GM19328 (cell line): ENCODE measurements at regions not wholly inside any gene's neighbourhood (a gene's known extent, or its start where the extent isn't known, plus 50 kb on each side); places are given as distances from the start of the nearest gene placed in this dataset.
"Not testable (repeated sequence)": the region's sequence is repeated elsewhere in the genome, so short reads cannot be mapped to it uniquely, and the experiment has no call there.

Experiments used
- ATAC-seq: cut with Tn5 transposase; IDR thresholded peaks from one replicate; pipeline ENCODE4 v1.9.1; 2021; ENCODE audit warnings: mild to moderate bottlenecking, moderate library complexity; ENCODE audit not compliant: unreplicated experiment

DNA sequence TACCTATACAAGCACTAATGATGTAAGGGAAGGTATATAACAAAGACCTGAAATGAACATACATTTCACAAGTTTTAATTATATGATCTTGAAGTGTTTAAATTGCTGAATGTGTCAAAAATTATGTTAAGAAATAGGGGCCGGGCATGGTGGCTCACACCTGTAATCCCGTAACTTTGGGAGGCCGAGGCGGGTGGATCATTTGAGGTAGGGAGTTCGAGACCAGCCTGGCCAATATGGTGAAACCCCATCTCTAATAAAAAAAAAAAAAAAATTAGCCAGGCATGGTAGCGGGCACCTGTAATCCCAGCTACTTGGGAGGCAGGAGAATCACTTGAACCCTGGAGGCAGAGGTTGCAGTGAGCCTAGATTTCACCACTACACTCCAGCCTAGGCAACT is 537.4 kb upstream of the STEAP1 start:
- not testable (repeated sequence) for ATAC-seq

DNA sequence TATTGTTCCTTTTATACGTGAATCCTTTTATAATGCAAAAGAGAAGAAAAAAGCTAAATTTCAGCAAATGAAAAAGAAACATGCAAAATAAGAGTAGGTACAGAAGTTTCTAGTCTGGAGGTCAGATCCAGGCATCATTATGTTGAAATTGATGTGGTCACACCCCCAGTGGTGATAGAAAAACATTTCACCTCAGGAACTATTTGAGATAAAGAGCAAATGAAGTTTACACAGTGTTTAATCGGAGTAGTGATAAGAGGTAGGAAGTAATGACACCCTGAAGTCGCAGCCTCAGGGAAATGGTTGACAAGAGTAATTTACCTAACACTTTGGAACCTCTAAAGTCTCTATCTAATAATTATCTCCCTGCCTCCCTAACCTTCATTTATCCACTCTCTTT is 536.0 kb upstream of the STEAP1 start:
- ATAC-seq: no peak

DNA sequence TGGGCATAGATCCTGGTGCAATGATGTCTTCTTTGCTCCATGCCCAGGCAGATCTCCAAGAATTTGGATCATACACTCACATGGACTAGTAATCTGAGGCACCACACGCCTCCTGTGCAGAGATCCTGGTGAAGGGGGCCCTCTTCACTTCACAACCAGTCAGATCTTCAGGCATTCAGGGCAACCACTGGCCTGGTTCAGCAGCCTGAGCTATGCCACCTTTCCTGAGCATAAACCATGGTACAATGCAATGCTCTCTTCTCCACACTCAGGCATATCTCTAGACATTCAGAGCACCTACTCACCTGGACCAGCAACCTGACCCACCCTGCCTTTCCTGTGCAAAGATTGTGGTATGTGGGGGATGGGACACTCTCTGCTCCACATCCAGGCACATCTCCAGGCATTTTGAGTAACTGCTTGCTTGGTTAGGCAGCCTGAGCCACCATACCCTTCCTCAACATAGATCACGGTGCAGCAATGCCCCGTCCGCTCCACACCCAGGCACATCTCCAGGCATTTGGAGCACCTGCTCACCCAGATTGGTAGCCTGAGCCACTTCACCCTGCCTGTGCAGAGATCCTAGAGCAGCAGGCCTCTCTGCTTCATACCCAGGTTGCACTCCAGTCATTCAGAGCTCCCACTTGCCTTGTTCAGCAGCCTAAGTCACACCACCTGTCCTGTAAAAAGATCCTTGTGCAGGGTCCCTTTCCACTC is 532.2 kb upstream of the STEAP1 start:
- ATAC-seq: no peak

GRCh38 chr7:89623018-89623672 is 531.1 kb upstream of the STEAP1 start:
- peak; percentile 92 for ATAC-seq

DNA sequence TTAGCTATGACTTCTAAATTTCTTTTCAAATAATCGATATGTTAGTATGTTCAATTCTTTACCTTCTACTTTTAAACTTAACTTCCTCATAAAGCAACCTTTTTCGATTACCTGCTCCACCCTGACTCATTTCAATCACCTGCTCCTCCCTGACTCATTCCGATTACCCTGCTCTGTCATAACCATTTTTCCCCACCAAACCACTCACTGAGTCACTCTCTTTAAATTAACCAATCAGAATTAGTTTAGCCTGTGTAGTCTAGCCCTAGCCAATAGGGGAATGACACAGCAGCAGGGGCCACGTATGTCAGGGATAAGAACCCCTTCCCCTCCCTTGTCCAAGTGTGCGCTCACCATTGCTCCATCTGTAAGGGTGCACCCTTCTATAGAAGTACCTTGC is 530.1 kb upstream of the STEAP1 start:
- not testable (repeated sequence) for ATAC-seq

DNA sequence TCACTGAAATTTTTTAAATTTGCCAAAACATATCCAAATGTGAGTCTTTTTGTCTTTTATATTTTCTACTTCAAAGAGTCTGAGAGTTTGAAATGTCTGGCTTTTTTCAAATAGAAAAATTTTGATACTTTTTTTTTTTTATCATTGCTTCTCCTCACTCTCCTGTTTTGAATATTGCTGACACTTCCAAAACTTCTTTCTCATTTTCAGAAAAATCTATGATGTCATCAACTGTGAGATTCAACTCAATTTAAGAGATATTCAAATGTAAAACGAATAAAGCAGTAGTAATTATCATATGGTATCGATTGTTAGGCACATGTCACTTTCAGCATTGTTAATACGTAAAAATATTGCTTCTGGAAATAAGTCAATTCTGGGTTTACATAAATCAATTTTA is 505.8 kb upstream of the STEAP1 start:
- ATAC-seq: no peak

DNA sequence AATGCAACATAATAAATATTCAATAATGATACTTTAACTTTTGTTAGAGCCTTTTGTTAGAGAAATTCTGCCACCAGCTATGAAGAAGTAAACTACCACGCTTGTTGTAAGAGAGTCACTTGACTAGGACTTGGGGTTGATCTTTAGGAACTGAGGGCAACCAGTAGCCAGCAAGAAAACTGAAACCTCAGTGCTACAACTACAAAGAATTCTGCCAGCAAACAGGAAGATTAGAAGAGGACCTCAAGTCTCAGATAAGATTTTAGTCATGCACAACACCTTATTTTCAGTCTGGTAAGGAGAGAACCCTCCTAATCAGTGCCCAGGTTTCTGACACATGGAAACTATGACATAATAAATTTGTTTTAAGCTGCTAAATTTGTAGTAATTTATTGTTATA is 498.3 kb upstream of the STEAP1 start:
- no peak for ATAC-seq

DNA sequence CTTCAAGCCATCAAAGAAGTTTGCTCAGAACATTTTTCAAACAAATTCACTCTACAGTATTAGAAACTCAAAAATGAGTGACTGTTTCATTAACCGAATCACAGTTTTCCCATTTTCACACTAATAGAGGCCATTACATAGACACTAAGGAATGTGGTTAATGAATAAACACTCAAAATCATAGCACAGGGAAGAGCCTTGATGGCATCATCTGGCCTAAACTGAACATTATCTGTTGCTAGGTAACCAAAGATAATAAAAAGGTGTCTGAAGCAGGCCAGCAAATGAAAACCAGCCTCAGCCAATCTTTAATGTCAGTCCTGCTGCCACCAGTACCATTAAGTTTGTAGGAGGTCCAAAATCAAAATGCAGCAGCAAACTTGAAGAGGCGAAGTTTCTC is 492.4 kb upstream of the STEAP1 start:
- ATAC-seq: no peak

GRCh38 chr7:89666136-89666835 is 488.0 kb upstream of the STEAP1 start:
- no peak for ATAC-seq

DNA sequence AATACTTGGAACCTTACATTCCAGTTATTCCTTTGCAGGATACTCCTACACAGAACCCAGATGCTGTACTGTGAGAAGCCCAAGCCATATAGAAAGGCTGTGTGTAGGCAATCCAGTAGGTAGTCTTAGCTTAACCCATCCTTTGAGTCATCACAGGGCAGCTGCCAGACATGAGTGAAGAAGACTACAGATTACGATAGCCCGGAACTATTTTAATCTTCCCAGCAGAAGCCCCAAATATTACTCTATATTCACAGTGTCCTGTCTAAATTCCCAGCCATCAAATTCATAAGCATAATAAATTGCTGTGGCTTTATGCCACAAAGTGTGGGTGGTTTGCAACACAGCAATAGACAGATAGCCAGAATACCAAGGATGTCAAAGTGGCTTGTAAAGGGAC is 474.1 kb upstream of the STEAP1 start:
- ATAC-seq: no peak

GRCh38 chr7:89681448-89681847 is 472.8 kb upstream of the STEAP1 start:
- no peak for ATAC-seq

- no peak for ATAC-seq
Observed at GRCh38 chr7:89685287-89685686, 469.0 kb upstream of the STEAP1 start.

DNA sequence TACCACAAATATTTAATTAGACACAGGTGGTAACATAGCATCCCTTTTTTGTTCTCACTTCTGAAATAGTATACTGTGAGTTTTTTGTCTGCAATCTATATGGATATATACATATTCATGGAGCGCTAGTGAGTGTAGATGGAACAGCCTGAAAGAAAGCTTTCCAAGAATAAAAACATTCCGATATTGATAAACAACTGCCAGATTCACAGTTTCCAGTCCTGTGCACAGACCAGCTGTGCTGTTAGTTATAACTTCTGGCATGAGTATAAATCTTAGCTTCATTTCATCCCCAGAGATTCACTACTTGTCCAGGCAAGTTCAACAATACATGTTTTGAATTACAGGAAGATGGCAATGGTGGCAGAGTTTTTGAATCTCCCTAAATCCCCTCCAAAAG is 467.1 kb upstream of the STEAP1 start:
- no peak for ATAC-seq

- ATAC-seq: no peak
Observed at GRCh38 chr7:89695241-89695640, 459.0 kb upstream of the STEAP1 start.

- no peak for ATAC-seq
Observed at GRCh38 chr7:89714131-89714530, 440.1 kb upstream of the STEAP1 start.

DNA sequence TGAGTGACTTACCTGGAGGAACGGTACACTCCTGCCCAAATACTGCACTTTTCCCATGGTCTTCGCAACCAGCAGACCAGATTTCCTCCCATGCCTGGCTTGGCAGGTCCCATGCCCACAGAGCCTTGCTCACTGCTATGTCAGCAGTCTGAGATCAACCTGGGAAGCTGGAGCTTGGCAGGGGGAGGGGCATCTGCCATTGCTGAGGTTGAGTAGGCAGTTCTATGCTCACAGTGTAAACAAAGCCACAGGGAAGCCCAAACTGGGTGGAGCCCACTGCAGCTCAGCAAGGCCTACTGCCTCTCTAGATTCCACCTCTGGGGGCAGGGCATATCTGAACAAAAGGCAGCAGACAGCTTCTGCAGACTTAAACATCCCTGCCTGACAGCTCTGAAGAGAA is 435.3 kb upstream of the STEAP1 start:
- not testable (repeated sequence) for ATAC-seq

GRCh38 chr7:89728481-89728880 is 425.8 kb upstream of the STEAP1 start:
- no peak for ATAC-seq

GRCh38 chr7:89731751-89732445 is 422.4 kb upstream of the STEAP1 start:
- no peak for ATAC-seq

- ATAC-seq: no peak
Observed at GRCh38 chr7:89738549-89738948, 415.7 kb upstream of the STEAP1 start.

DNA sequence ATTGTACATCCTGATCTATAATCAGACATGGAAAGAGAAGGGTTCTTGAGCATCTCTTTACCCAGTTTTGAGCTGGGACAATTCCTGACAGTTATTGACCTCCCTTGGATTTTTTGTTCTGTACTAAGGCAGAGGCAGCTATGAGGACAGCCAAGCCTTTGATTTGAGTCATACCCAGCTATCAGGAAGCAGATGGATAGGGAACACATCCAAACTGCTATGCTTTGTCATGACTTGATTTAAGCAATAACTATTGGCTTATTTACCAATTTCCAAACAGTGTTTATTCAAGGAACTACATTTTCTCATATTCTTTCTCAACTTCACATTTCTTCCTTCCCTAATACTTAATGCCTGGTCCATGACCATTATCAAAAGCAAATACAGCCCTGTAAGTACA is 396.4 kb upstream of the STEAP1 start:
- ATAC-seq: no peak

DNA sequence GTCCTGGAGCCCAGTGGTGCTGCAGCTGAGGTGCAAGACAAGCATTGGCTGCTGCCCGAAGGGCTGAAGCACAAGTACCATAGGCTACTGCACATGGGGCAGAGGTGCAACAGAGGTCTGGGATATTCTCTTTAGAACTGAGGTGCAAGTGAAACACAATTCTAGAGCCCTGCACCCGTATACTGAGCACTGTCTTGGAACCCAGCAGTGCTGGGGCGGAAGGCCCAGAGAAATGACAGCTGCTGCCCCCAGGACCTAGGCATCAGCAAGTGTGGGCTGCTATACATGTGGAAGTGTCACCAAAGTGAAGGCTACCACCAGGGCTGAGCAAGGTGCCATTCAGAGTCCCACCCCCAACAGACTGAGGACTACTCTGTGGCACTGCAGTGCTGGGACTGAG is 393.6 kb upstream of the STEAP1 start:
- no peak for ATAC-seq

DNA sequence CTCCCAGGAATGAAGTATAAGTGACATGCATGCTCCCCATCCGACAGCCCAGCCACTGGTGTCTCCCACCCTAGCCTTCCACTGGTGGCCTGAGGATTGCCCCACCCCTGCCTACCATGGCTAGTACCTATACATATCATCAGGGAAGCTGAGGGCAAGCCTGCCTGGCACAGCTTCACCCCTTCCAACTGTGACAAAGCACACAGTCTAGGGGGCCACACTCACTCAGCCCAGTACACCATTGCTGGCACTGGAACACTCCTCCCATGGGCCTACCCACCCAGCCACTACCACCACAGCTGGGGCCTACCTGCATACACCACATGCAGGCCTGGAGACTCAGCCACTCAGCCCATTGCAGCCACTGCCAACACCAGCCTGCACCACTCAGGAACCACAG is 393.1 kb upstream of the STEAP1 start:
- no peak for ATAC-seq
